Caco-2 (cell line): ENCODE measurements at regions not wholly inside any gene's neighbourhood (a gene's known extent, or its start where the extent isn't known, plus 50 kb on each side); places are given as distances from the start of the nearest gene placed in this dataset.

Source experiments
- BruUV-seq: library from RNA; stranded (reverse); fragments of 400-500 nt; replicated peaks from 2 replicates; lab custom pipeline; 2021; lab: Mats Ljungman, UMichigan
- CTCF ChIA-PET: fragments of 300-600 bp; sonication (Branson Sonifier 250); formaldehyde crosslinking; loops from one replicate; lab custom pipeline; 2022; ENCODE audit warnings: antibody characterized with exemption; lab: Charles Lee
- POLR2A ChIA-PET: fragments of 300-600 bp; sonication (Branson Sonifier 250); formaldehyde crosslinking; loops from one replicate; lab custom pipeline; 2022; ENCODE audit warnings: antibody characterized with exemption; lab: Charles Lee
- DNase-seq, 2 experiments: peaks; one replicate each; pipeline versions ENCODE4 v3.0.0 to v3.0.0-alpha.2; 2020 to 2022
- H3K27me3 ChIP-seq: replicated peaks from 2 replicates; pipeline ENCODE4 v1.6.0; 2011; ENCODE audit warnings: low read length; ENCODE audit not compliant: control insufficient read depth, insufficient read depth
- H3K36me3 ChIP-seq: 2 replicates; pipeline ENCODE4 v1.5.1; 2011; ENCODE audit warnings: low read length; ENCODE audit not compliant: control insufficient read depth, insufficient read depth
- H3K4me1 ChIP-seq: fragments of 250-450 bp; sonication (Bioruptor Pico); 2 replicates; pipeline ENCODE4 v1.5.1; 2020; ENCODE audit warnings: mild to moderate bottlenecking
- H3K4me3 ChIP-seq: 2 replicates; pipeline ENCODE4 v1.5.1; 2011; ENCODE audit warnings: low read depth, mild to moderate bottlenecking, control low read depth, low read length
- H3K9me3 ChIP-seq: fragments of 250-450 bp; sonication (Bioruptor Pico); 2 replicates; pipeline ENCODE4 v1.5.1; 2020; ENCODE audit warnings: mild to moderate bottlenecking, moderate library complexity
- H3K27ac Mint-ChIP-seq: one replicate; pipeline ENCODE4 v1.8.0; 2022; ENCODE audit warnings: mixed read lengths; ENCODE audit not compliant: unreplicated experiment
- H3K27me3 Mint-ChIP-seq: one replicate; pipeline ENCODE4 v1.8.0; 2022; ENCODE audit warnings: mixed read lengths; ENCODE audit not compliant: insufficient read depth, unreplicated experiment
- H3K36me3 Mint-ChIP-seq: one replicate; pipeline ENCODE4 v1.8.0; 2022; ENCODE audit warnings: mild to moderate bottlenecking, mixed read lengths; ENCODE audit not compliant: insufficient read depth, unreplicated experiment
- H3K4me1 Mint-ChIP-seq: one replicate; pipeline ENCODE4 v1.8.0; 2022; ENCODE audit warnings: low read depth, mixed read lengths; ENCODE audit not compliant: unreplicated experiment
- H3K4me3 Mint-ChIP-seq: one replicate; pipeline ENCODE4 v1.8.0; 2022; ENCODE audit warnings: mild to moderate bottlenecking, moderate library complexity, mixed read lengths; ENCODE audit not compliant: unreplicated experiment
- H3K9me3 Mint-ChIP-seq: one replicate; pipeline ENCODE4 v1.8.0; 2022; ENCODE audit warnings: mixed read lengths; ENCODE audit not compliant: unreplicated experiment
- intact Hi-C: fragments of 100-400 bp; cut with micrococcal nuclease; formaldehyde crosslinking; loops from one replicate; pipeline ENCODE4 v1.10.0; 2022; ENCODE audit not compliant: unreplicated experiment
- TF ChIP-seq, protein P1 (sequence below), 2 experiments: fragments of 200-600 bp in 1 of 2; IDR thresholded peaks; 1 replicate in 1 of 2; 2 replicates in 1 of 2; pipeline versions ENCODE4 v1.5.1 to v1.8.0; 2011 to 2022; ENCODE audit warnings: antibody characterized with exemption in 1 of 2, control low read depth in 1 of 2, inconsistent platforms in 1 of 2, low read depth in 1 of 2, low read length in 1 of 2, mild to moderate bottlenecking in 1 of 2, moderate library complexity in 1 of 2; ENCODE audit not compliant: insufficient read depth in 1 of 2, severe bottlenecking in 1 of 2, unreplicated experiment in 1 of 2

DNA sequence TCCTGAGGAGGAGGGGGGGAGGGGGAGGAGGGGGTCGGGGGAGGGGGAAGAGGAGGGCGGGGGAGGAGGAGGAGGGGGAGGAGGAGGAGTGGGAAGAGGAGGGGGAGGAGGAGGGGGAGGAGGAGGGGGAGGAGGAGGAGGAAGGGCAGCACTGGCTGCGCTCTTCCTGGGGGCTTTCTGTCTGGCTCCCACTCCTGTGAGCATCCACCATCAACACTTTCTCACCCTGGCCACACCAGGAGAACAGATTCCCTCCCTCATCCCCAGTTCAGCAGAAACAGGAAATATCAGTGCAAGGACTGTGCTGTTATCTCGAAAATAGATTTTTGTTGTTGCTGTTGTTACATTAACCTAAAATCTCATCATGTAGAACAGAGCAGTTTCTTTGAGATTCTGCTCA, 530.5 kb downstream of the ACTR3B start:
- no peaks in the 10 kb centered on the region for H3K36me3 Mint-ChIP-seq
- H3K4me1 ChIP-seq, result no peaks in the 10 kb centered on the region
- no peaks in the 10 kb centered on the region for H3K27me3 ChIP-seq
- H3K9me3 ChIP-seq, result no peaks in the 10 kb centered on the region
- TF ChIP-seq, protein P1, sequence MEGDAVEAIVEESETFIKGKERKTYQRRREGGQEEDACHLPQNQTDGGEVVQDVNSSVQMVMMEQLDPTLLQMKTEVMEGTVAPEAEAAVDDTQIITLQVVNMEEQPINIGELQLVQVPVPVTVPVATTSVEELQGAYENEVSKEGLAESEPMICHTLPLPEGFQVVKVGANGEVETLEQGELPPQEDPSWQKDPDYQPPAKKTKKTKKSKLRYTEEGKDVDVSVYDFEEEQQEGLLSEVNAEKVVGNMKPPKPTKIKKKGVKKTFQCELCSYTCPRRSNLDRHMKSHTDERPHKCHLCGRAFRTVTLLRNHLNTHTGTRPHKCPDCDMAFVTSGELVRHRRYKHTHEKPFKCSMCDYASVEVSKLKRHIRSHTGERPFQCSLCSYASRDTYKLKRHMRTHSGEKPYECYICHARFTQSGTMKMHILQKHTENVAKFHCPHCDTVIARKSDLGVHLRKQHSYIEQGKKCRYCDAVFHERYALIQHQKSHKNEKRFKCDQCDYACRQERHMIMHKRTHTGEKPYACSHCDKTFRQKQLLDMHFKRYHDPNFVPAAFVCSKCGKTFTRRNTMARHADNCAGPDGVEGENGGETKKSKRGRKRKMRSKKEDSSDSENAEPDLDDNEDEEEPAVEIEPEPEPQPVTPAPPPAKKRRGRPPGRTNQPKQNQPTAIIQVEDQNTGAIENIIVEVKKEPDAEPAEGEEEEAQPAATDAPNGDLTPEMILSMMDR (IDR thresholded peaks at IDR 0.05; ENCODE audit: insufficient read depth in 1 of 2, low read depth in 1 of 2, low read length in 1 of 2, severe bottlenecking in 1 of 2, unreplicated experiment in 1 of 2), result no peak
- H3K4me1 Mint-ChIP-seq, result no peaks in the 10 kb centered on the region
- H3K4me3 ChIP-seq, result no peak overlapping the region
- ChIA-PET CTCF (no interaction called here), POLR2A (no interaction called here)
- DNase-seq, result no peak
- no peaks in the 10 kb centered on the region for H3K27me3 Mint-ChIP-seq
- intact Hi-C loops, result no loop called here
- BruUV-seq, result no TSS peak
- no peak overlapping the region for H3K4me3 Mint-ChIP-seq
- H3K27ac Mint-ChIP-seq, result no peak overlapping the region
- H3K36me3 ChIP-seq, result no peaks in the 10 kb centered on the region
- H3K9me3 Mint-ChIP-seq, result peaks cover 13% of the 10 kb centered on the region

DNA sequence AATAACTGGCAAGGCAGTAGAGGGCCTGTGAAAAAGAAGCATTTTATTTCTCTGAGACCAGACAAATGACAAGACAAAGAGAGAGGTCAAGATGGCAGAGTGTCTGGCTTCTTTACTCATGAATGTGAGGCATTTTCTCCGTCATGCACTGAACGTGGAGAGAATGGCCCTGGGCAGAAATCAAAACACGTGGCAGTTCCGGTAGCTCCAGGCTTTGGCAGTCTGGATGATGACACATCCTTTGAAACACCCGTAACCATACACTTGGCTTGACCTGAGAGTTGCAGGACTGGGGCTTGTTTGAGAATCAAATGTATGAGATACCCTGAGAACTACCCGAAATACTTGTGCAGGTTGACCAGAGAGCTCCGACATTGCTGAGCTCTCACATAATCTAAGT, 537.6 kb downstream of the ACTR3B start:
- intact Hi-C loops, result no loop called here
- no peaks in the 10 kb centered on the region for H3K27me3 Mint-ChIP-seq
- ChIA-PET POLR2A (no interaction called here), CTCF (no interaction called here)
- no peak overlapping the region for H3K27ac Mint-ChIP-seq
- H3K36me3 ChIP-seq, result no peaks in the 10 kb centered on the region
- peaks cover 5% of the 10 kb centered on the region for H3K9me3 Mint-ChIP-seq
- no peak overlapping the region for H3K4me3 ChIP-seq
- no peaks in the 10 kb centered on the region for H3K4me1 Mint-ChIP-seq
- H3K4me3 Mint-ChIP-seq, result no peak overlapping the region
- H3K4me1 ChIP-seq, result no peaks in the 10 kb centered on the region
- BruUV-seq, result no TSS peak
- no peaks in the 10 kb centered on the region for H3K27me3 ChIP-seq
- no peaks in the 10 kb centered on the region for H3K36me3 Mint-ChIP-seq
- no peaks in the 10 kb centered on the region for H3K9me3 ChIP-seq
- TF ChIP-seq, protein P1 (IDR thresholded peaks at IDR 0.05; ENCODE audit: insufficient read depth in 1 of 2, low read depth in 1 of 2, low read length in 1 of 2, severe bottlenecking in 1 of 2, unreplicated experiment in 1 of 2), result no peak
- DNase-seq, result no peak

DNA sequence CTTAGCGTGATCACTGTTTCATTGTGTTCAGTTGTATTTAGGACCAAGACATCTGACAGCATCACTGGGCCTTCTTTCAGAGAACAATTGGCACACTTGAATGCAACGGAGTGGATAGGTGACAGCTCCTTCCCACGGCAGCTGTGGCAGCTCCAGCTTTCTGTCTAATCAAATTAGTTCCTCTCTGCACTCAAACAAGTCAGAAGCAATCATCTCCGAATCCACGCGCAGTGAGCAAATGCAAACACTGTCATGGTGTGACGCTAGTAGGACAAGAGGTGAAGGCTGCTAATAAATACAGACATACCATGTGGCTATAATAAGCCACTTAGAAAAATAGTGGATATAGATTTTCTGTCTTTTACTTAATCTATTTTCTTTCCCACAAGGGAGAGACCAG, 542.4 kb downstream of the ACTR3B start:
- no peaks in the 10 kb centered on the region for H3K36me3 ChIP-seq
- CTCF ChIA-PET, result no interaction called here
- intact Hi-C loops, result no loop called here
- H3K27me3 ChIP-seq, result no peaks in the 10 kb centered on the region
- no peak for DNase-seq
- H3K27me3 Mint-ChIP-seq, result no peaks in the 10 kb centered on the region
- no TSS peak for BruUV-seq
- POLR2A ChIA-PET, result no interaction called here
- no peak overlapping the region for H3K4me3 ChIP-seq
- TF ChIP-seq, protein P1 (IDR thresholded peaks at IDR 0.05; ENCODE audit: insufficient read depth in 1 of 2, low read depth in 1 of 2, low read length in 1 of 2, severe bottlenecking in 1 of 2, unreplicated experiment in 1 of 2), result no peak
- no peak overlapping the region for H3K27ac Mint-ChIP-seq
- H3K4me1 ChIP-seq, result no peaks in the 10 kb centered on the region
- peaks cover 18% of the 10 kb centered on the region for H3K9me3 Mint-ChIP-seq
- H3K4me1 Mint-ChIP-seq, result no peaks in the 10 kb centered on the region
- H3K9me3 ChIP-seq, result no peaks in the 10 kb centered on the region; the same call in 1 of the 2 replicates
- no peaks in the 10 kb centered on the region for H3K36me3 Mint-ChIP-seq
- no peak overlapping the region for H3K4me3 Mint-ChIP-seq
